SK-N-SH treated with all-trans-retinoic acid at 6 μM for 48 hours (cell line): ENCODE measurements at regions not wholly inside any gene's neighbourhood (a gene's known extent, or its start where the extent isn't known, plus 50 kb on each side); places are given as distances from the start of the nearest gene placed in this dataset.

Experiments used
- ATAC-seq: fragments of 200-7000 bp; cut with Tn5 transposase; 3 replicates; pipeline ENCODE4 v1.9.1; 2020; ENCODE audit warnings: mild to moderate bottlenecking, moderate library complexity
- ARNTL ChIP-seq: fragments of 450-650 bp; formaldehyde crosslinking; IDR thresholded peaks from 2 replicates; pipeline ENCODE4 v1.5.0; 2020; ENCODE audit warnings: low read depth, mild to moderate bottlenecking, moderate library complexity, borderline replicate concordance
- BACH2 ChIP-seq: fragments of 250-450 bp; sonication (Bioruptor Pico); IDR thresholded peaks from 2 replicates; pipeline ENCODE4 v1.9.0; 2021; ENCODE audit warnings: mild to moderate bottlenecking, borderline replicate concordance
- CSDC2 ChIP-seq: fragments of 250-450 bp; sonication (Bioruptor Pico); IDR thresholded peaks from 2 replicates; pipeline ENCODE4 v1.5.0; 2020; ENCODE audit warnings: mild to moderate bottlenecking, moderate library complexity
- ISL1 ChIP-seq: fragments of 250-450 bp; sonication (Bioruptor Pico); IDR thresholded peaks from 2 replicates; pipeline ENCODE4 v2.1.2; 2022; ENCODE audit warnings: mild to moderate bottlenecking, moderate library complexity
- OSR1 ChIP-seq: fragments of 250-450 bp; sonication (Bioruptor Pico); IDR thresholded peaks from 2 replicates; pipeline ENCODE4 v1.8.0; 2022; ENCODE audit warnings: moderate library complexity, mild to moderate bottlenecking, inconsistent platforms
- PPARA ChIP-seq: fragments of 250-450 bp; sonication (Bioruptor Pico); IDR thresholded peaks from 2 replicates; pipeline ENCODE4 v1.5.0; 2020; ENCODE audit warnings: mild to moderate bottlenecking, borderline replicate concordance
- RARB ChIP-seq: fragments of 250-450 bp; sonication (Bioruptor Pico); IDR thresholded peaks from 2 replicates; pipeline ENCODE4 v1.8.0; 2021; ENCODE audit warnings: mild to moderate bottlenecking, moderate library complexity
- SNAI2 ChIP-seq: fragments of 250-450 bp; sonication (Bioruptor Pico); IDR thresholded peaks from 2 replicates; pipeline ENCODE4 v1.5.0; 2020; ENCODE audit warnings: mild to moderate bottlenecking, moderate library complexity
- TCF4 ChIP-seq: fragments of 250-450 bp; sonication (Bioruptor Pico); IDR thresholded peaks from 2 replicates; pipeline ENCODE4 v1.8.0; 2021; ENCODE audit warnings: mild to moderate bottlenecking, moderate library complexity, borderline replicate concordance
- TOX ChIP-seq: fragments of 250-450 bp; sonication (Bioruptor Pico); IDR thresholded peaks from 2 replicates; pipeline ENCODE4 v1.8.0; 2021; ENCODE audit warnings: mild to moderate bottlenecking, moderate library complexity, borderline replicate concordance
- ZC3H10 ChIP-seq: fragments of 250-450 bp; sonication (Bioruptor Pico); IDR thresholded peaks from 2 replicates; pipeline ENCODE4 v1.5.1; 2021; ENCODE audit warnings: mild to moderate bottlenecking, moderate library complexity
- ZFP3 ChIP-seq: fragments of 250-450 bp; sonication (Bioruptor Pico); IDR thresholded peaks from 2 replicates; pipeline ENCODE4 v1.5.0; 2020; ENCODE audit warnings: mild to moderate bottlenecking, moderate library complexity
- ZNF565 ChIP-seq: fragments of 450-650 bp; formaldehyde crosslinking; conservative IDR thresholded peaks from 2 replicates; pipeline ENCODE4 v1.5.0; 2020; ENCODE audit warnings: low read depth, mild to moderate bottlenecking, moderate library complexity
- ZNF70 ChIP-seq: fragments of 450-650 bp; formaldehyde crosslinking; IDR thresholded peaks from 2 replicates; pipeline ENCODE4 v1.5.0; 2020; ENCODE audit warnings: mild to moderate bottlenecking, moderate library complexity
- ZNF8 ChIP-seq: fragments of 450-650 bp; formaldehyde crosslinking; IDR thresholded peaks from 2 replicates; pipeline ENCODE4 v1.5.0; 2020; ENCODE audit warnings: mild to moderate bottlenecking, moderate library complexity
- TF ChIP-seq, protein P1 (sequence below): fragments of 250-450 bp; sonication (Bioruptor Pico); IDR thresholded peaks from 2 replicates; pipeline ENCODE4 v1.5.1; 2021; ENCODE audit warnings: mild to moderate bottlenecking, moderate library complexity
- TF ChIP-seq, protein P2 (sequence below): fragments of 250-450 bp; sonication (Bioruptor Pico); IDR thresholded peaks from 2 replicates; pipeline ENCODE4 v1.5.1; 2020; ENCODE audit warnings: low read depth, mild to moderate bottlenecking, moderate library complexity
- TF ChIP-seq, protein P3 (sequence below): fragments of 250-450 bp; sonication (Bioruptor Pico); IDR thresholded peaks from 2 replicates; pipeline ENCODE4 v1.8.0; 2020; ENCODE audit warnings: mild to moderate bottlenecking, moderate library complexity, borderline replicate concordance
- TF ChIP-seq, protein P4 (sequence below): fragments of 250-450 bp; sonication (Bioruptor Pico); IDR thresholded peaks from 2 replicates; pipeline ENCODE4 v1.5.0; 2020; ENCODE audit warnings: mild to moderate bottlenecking, moderate library complexity
- TF ChIP-seq, protein P5 (sequence below): fragments of 250-450 bp; sonication (Bioruptor Pico); IDR thresholded peaks from 2 replicates; pipeline ENCODE4 v1.8.0; 2021; ENCODE audit warnings: low read depth, mild to moderate bottlenecking, moderate library complexity, borderline replicate concordance

DNA sequence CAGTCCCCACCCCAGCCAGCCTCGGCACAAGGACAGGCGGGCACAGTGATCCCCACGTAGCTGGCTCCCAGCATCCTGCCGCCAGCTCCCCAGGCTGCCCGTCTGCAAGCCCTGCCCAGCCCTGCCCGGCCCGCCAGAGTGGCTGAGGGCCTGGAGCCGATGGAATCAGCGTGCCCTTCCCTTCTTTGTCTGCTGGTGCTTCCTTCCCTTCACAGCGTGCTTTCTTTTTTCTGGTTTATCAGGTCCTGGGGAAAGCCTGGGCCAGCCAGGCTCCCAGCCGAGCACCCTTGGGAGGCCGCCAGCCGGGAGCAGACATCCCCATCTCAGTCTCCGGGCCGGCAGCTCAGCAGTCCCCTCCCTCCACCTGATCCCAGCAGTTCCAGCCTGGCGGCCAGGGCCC lies 54.7 kb upstream of the SMAD6 start:
- no peak; the same call in 2 of the 3 replicates for ATAC-seq

DNA sequence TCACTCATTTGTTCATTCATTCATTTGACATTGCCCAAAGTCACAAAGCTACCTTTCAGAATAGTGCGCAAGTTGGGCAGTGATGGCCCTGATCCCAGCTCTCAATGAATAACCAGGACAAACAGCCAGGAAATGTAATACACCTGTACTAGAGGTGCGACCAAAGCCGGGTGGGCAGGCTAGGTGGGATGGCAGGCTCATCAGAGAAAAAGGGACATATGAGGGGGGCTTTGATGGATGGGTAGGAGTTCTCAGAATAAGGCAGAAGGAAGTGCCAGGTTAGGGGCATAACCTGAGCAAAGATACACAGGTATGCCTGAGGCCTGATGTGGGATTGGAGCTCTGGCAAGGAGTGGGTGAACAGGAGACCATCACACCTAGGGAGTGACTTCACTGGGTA lies 53.4 kb upstream of the SMAD6 start:
- no peak for ATAC-seq
- TF ChIP-seq ZFP3 (CRISPR knock-in tag): peak; percentile 96
- TF ChIP-seq, protein P1, sequence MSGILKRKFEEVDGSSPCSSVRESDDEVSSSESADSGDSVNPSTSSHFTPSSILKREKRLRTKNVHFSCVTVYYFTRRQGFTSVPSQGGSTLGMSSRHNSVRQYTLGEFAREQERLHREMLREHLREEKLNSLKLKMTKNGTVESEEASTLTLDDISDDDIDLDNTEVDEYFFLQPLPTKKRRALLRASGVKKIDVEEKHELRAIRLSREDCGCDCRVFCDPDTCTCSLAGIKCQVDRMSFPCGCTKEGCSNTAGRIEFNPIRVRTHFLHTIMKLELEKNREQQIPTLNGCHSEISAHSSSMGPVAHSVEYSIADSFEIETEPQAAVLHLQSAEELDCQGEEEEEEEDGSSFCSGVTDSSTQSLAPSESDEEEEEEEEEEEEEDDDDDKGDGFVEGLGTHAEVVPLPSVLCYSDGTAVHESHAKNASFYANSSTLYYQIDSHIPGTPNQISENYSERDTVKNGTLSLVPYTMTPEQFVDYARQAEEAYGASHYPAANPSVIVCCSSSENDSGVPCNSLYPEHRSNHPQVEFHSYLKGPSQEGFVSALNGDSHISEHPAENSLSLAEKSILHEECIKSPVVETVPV (CRISPR knock-in tag): no peak
- TF ChIP-seq, all 23 proteins: peak for 1

More for the DNA sequence above, 54.7 kb upstream of the SMAD6 start:
- no peak for TF ChIP-seq CSDC2 (CRISPR knock-in tag)
- TF ChIP-seq ZC3H10 (CRISPR knock-in tag): no peak
- TF ChIP-seq ZNF70 (CRISPR knock-in tag): no peak
- TF ChIP-seq OSR1: no peak
- no peak for TF ChIP-seq PPARA (CRISPR knock-in tag)
- no peak for TF ChIP-seq TOX
- TF ChIP-seq, protein P2, sequence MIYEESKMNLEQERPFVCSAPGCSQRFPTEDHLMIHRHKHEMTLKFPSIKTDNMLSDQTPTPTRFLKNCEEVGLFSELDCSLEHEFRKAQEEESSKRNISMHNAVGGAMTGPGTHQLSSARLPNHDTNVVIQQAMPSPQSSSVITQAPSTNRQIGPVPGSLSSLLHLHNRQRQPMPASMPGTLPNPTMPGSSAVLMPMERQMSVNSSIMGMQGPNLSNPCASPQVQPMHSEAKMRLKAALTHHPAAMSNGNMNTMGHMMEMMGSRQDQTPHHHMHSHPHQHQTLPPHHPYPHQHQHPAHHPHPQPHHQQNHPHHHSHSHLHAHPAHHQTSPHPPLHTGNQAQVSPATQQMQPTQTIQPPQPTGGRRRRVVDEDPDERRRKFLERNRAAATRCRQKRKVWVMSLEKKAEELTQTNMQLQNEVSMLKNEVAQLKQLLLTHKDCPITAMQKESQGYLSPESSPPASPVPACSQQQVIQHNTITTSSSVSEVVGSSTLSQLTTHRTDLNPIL (CRISPR knock-in tag): no peak
- TF ChIP-seq ZNF565 (CRISPR knock-in tag): no peak
- TF ChIP-seq, protein P3, sequence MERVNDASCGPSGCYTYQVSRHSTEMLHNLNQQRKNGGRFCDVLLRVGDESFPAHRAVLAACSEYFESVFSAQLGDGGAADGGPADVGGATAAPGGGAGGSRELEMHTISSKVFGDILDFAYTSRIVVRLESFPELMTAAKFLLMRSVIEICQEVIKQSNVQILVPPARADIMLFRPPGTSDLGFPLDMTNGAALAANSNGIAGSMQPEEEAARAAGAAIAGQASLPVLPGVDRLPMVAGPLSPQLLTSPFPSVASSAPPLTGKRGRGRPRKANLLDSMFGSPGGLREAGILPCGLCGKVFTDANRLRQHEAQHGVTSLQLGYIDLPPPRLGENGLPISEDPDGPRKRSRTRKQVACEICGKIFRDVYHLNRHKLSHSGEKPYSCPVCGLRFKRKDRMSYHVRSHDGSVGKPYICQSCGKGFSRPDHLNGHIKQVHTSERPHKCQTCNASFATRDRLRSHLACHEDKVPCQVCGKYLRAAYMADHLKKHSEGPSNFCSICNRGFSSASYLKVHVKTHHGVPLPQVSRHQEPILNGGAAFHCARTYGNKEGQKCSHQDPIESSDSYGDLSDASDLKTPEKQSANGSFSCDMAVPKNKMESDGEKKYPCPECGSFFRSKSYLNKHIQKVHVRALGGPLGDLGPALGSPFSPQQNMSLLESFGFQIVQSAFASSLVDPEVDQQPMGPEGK (CRISPR knock-in tag): no peak
- TF ChIP-seq, protein P4, sequence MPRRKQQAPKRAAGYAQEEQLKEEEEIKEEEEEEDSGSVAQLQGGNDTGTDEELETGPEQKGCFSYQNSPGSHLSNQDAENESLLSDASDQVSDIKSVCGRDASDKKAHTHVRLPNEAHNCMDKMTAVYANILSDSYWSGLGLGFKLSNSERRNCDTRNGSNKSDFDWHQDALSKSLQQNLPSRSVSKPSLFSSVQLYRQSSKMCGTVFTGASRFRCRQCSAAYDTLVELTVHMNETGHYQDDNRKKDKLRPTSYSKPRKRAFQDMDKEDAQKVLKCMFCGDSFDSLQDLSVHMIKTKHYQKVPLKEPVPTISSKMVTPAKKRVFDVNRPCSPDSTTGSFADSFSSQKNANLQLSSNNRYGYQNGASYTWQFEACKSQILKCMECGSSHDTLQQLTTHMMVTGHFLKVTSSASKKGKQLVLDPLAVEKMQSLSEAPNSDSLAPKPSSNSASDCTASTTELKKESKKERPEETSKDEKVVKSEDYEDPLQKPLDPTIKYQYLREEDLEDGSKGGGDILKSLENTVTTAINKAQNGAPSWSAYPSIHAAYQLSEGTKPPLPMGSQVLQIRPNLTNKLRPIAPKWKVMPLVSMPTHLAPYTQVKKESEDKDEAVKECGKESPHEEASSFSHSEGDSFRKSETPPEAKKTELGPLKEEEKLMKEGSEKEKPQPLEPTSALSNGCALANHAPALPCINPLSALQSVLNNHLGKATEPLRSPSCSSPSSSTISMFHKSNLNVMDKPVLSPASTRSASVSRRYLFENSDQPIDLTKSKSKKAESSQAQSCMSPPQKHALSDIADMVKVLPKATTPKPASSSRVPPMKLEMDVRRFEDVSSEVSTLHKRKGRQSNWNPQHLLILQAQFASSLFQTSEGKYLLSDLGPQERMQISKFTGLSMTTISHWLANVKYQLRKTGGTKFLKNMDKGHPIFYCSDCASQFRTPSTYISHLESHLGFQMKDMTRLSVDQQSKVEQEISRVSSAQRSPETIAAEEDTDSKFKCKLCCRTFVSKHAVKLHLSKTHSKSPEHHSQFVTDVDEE: no peak
- TF ChIP-seq, protein P1 (CRISPR knock-in tag): no peak
- TF ChIP-seq ARNTL: no peak
- TF ChIP-seq SNAI2 (CRISPR knock-in tag): no peak
- TF ChIP-seq RARB (CRISPR knock-in tag): no peak
- TF ChIP-seq, all 23 proteins: peak for 0

DNA sequence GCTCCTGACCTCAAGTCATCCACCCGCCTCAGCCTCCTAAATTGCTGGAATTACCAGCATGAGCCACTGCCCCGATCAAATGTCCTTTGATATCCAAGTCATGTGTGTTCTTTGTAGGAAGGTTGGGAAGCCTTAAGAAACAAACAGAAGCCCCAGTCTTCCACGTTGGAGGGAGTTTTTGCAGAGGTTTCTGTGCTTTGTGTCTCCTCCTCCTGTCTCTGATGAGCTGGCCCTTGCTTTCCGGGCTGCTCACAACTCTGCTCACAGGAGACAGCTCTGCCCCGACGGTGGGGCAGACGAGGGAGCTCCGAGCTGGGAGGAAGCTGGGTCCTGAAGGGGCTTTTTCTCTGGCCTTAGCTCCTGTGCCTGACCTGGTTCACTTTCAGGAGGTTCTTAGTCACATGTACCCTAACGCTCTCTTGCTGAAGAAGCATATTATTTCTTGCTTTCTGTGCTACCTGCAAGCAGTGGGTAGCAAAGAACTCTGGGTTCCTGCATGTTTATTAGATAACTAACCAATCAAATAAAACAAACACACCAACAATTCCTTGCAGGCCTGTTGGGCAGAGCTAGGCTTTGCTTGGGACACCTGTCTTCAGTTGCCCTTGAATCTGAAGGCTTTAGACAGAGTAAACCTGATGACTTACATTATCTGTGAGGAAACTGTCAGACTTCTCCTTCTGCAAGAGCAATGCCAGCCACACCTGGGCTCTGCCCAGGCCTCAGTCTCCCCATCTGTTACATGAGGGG lies 52.6 kb upstream of the SMAD6 start:
- TF ChIP-seq BACH2 (CRISPR knock-in tag) (no peak), ARNTL (no peak), ZNF8 (CRISPR knock-in tag) (no peak), ISL1 (CRISPR knock-in tag) (no peak), ZNF565 (CRISPR knock-in tag) (no peak), RARB (CRISPR knock-in tag) (no peak), ZC3H10 (CRISPR knock-in tag) (no peak), TCF4 (no peak), SNAI2 (CRISPR knock-in tag) (no peak), PPARA (CRISPR knock-in tag) (no peak), ZFP3 (CRISPR knock-in tag) (no peak), OSR1 (no peak)
- TF ChIP-seq, protein P4: no peak
- TF ChIP-seq, protein P5, sequence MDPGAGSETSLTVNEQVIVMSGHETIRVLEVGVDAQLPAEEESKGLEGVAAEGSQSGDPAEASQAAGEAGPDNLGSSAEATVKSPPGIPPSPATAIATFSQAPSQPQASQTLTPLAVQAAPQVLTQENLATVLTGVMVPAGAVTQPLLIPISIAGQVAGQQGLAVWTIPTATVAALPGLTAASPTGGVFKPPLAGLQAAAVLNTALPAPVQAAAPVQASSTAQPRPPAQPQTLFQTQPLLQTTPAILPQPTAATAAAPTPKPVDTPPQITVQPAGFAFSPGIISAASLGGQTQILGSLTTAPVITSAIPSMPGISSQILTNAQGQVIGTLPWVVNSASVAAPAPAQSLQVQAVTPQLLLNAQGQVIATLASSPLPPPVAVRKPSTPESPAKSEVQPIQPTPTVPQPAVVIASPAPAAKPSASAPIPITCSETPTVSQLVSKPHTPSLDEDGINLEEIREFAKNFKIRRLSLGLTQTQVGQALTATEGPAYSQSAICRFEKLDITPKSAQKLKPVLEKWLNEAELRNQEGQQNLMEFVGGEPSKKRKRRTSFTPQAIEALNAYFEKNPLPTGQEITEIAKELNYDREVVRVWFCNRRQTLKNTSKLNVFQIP: no peak
- TF ChIP-seq, all 23 proteins: peak for 0
- ATAC-seq: no peak
